ENCODE measurements at regions not wholly inside any gene's neighbourhood (a gene's known extent, or its start where the extent isn't known, plus 50 kb on each side); places are given as distances from the start of the nearest gene placed in this dataset.

- Histone ChIP-seq H3K36me3 (replicated peaks in 1 of 2; ENCODE audit: control extremely low read depth in 1 of 2, control insufficient read depth in 1 of 2, extremely low read depth in 1 of 2, insufficient read depth in 2 of 2, low read length in 1 of 2) (no peaks in the 10 kb centered on the region), H3K4me1 (ENCODE audit: control insufficient read depth in 2 of 2, insufficient read depth in 2 of 2, low read length in 2 of 2) (peaks cover 9% of the 10 kb centered on the region in 2 donors), H3K27me3 (replicated peaks in 1 of 4; ENCODE audit: control extremely low read depth in 1 of 4, control insufficient read depth in 3 of 4, insufficient read depth in 4 of 4, low read length in 3 of 4) (peaks cover 0 to 12% (median 0%) of the 10 kb centered on the region in 4 experiments), H3K9me3 (ENCODE audit: control extremely low read depth in 1 of 3, control insufficient read depth in 2 of 3, insufficient read depth in 1 of 3, low read length in 2 of 3) (no peaks in the 10 kb centered on the region), H2AFZ (ENCODE audit: insufficient read depth, low read depth, low read length, poor library complexity, severe bottlenecking) (no peak overlapping the region), H3K4me3 (ENCODE audit: control extremely low read depth in 1 of 5, extremely low read depth in 1 of 5, insufficient read depth in 1 of 5, low read depth in 2 of 5, low read length in 4 of 5) (no peak overlapping the region), H3K79me2 (ENCODE audit: control insufficient read depth, insufficient read depth, low read length) (no peaks in the 10 kb centered on the region), H3K27ac (ENCODE audit: low read length in 2 of 2) (no peak overlapping the region), H4K20me1 (ENCODE audit: control insufficient read depth, insufficient read depth, low read length, poor library complexity, severe bottlenecking) (no peaks in the 10 kb centered on the region), H3K9ac (ENCODE audit: low read length) (no peak overlapping the region), H3K4me2 (replicated peaks; ENCODE audit: low read depth, low read length, poor library complexity, severe bottlenecking) (no peak overlapping the region)
- H3K27ac Mint-ChIP-seq: no peak overlapping the region
- H3K4me3 Mint-ChIP-seq: no peak overlapping the region
- WGBS (ENCODE audit: insufficient coverage): no CpG with 5 or more reads among the region's 3 CpGs
- POLR2A ChIA-PET: no interaction called here
- intact Hi-C loops (cut with micrococcal nuclease): no loop called here
- peaks cover 16% of the 10 kb centered on the region for H3K4me1 Mint-ChIP-seq
- DNase-seq: no peak
- H3K9me3 Mint-ChIP-seq (ENCODE audit: insufficient read depth): no peaks in the 10 kb centered on the region
- ATAC-seq (ENCODE audit: low read depth): no peak
- TF ChIP-seq CTCF (IDR thresholded peaks at IDR 0.05) (no peak), EZH2 (IDR thresholded peaks at IDR 0.05; ENCODE audit: borderline replicate concordance, insufficient read depth, low read depth, low read length, poor library complexity, severe bottlenecking) (no peak)
- CTCF ChIA-PET: interaction anchor here (5.9 kb wide), 1 partner anchor 10 kb away, joined by 32 read pairs; no protein-coding TSS in a partner anchor
- H3K27me3 Mint-ChIP-seq: peaks cover 18% of the 10 kb centered on the region
Measured at GRCh38 chr18:5060543-5060942, 136.5 kb downstream of the AKAIN1 start.

GRCh38 chr18:5059696-5060032 is 137.4 kb downstream of the AKAIN1 start:
- Mint-ChIP-seq H3K27me3 (peaks cover 18% of the 10 kb centered on the region), H3K4me3 (no peak overlapping the region), H3K4me1 (peaks cover 16% of the 10 kb centered on the region), H3K27ac (no peak overlapping the region), H3K9me3 (ENCODE audit: insufficient read depth) (no peaks in the 10 kb centered on the region)
- CTCF ChIA-PET: interaction anchor here (5.9 kb wide), 1 partner anchor 11 kb away, joined by 32 read pairs; no protein-coding TSS in a partner anchor
- DNase-seq (no peak), ATAC-seq (ENCODE audit: low read depth) (no peak)
- Histone ChIP-seq H4K20me1 (ENCODE audit: control insufficient read depth, insufficient read depth, low read length, poor library complexity, severe bottlenecking) (no peaks in the 10 kb centered on the region), H3K27me3 (replicated peaks in 1 of 4; ENCODE audit: control extremely low read depth in 1 of 4, control insufficient read depth in 3 of 4, insufficient read depth in 4 of 4, low read length in 3 of 4) (peaks cover 0 to 12% (median 0%) of the 10 kb centered on the region in 4 experiments), H3K4me2 (replicated peaks; ENCODE audit: low read depth, low read length, poor library complexity, severe bottlenecking) (no peak overlapping the region), H3K27ac (ENCODE audit: low read length in 2 of 2) (no peak overlapping the region), H3K4me3 (ENCODE audit: control extremely low read depth in 1 of 5, extremely low read depth in 1 of 5, insufficient read depth in 1 of 5, low read depth in 2 of 5, low read length in 4 of 5) (no peak overlapping the region), H2AFZ (ENCODE audit: insufficient read depth, low read depth, low read length, poor library complexity, severe bottlenecking) (no peak overlapping the region), H3K79me2 (ENCODE audit: control insufficient read depth, insufficient read depth, low read length) (no peaks in the 10 kb centered on the region), H3K9me3 (ENCODE audit: control extremely low read depth in 1 of 3, control insufficient read depth in 2 of 3, insufficient read depth in 1 of 3, low read length in 2 of 3) (no peaks in the 10 kb centered on the region), H3K4me1 (ENCODE audit: control insufficient read depth in 2 of 2, insufficient read depth in 2 of 2, low read length in 2 of 2) (peaks cover 9% of the 10 kb centered on the region in 2 donors), H3K36me3 (replicated peaks in 1 of 2; ENCODE audit: control extremely low read depth in 1 of 2, control insufficient read depth in 1 of 2, extremely low read depth in 1 of 2, insufficient read depth in 2 of 2, low read length in 1 of 2) (no peaks in the 10 kb centered on the region), H3K9ac (ENCODE audit: low read length) (no peak overlapping the region)
- POLR2A ChIA-PET: no interaction called here
- intact Hi-C loops (cut with micrococcal nuclease): no loop called here
- WGBS (ENCODE audit: insufficient coverage): no CpG with 5 or more reads among the region's 2 CpGs
- TF ChIP-seq CTCF (IDR thresholded peaks at IDR 0.05) (no peak), EZH2 (IDR thresholded peaks at IDR 0.05; ENCODE audit: borderline replicate concordance, insufficient read depth, low read depth, low read length, poor library complexity, severe bottlenecking) (no peak)

All from B cell (primary cell).